Mesothelial cell of epicardium (in vitro differentiated cells): ENCODE measurements at regions not wholly inside any gene's neighbourhood (a gene's known extent, or its start where the extent isn't known, plus 50 kb on each side); places are given as distances from the start of the nearest gene placed in this dataset.

ENCODE experiments used
- DNase-seq, 2 experiments: peaks; one replicate each; pipeline ENCODE4 v3.0.0; 2021; ENCODE audit warnings: low spot score in 2 of 2; ENCODE audit not compliant: unreplicated experiment in 2 of 2
- H3K27ac Mint-ChIP-seq: 2 replicates; pipeline ENCODE4 v1.8.0; 2021; ENCODE audit warnings: mixed read lengths
- H3K27me3 Mint-ChIP-seq: 2 replicates; pipeline ENCODE4 v1.8.0; 2021; ENCODE audit warnings: low read depth, mixed read lengths
- H3K36me3 Mint-ChIP-seq: 2 replicates; pipeline ENCODE4 v1.8.0; 2021; ENCODE audit warnings: mixed read lengths
- H3K4me1 Mint-ChIP-seq: 2 replicates; pipeline ENCODE4 v1.8.0; 2021; ENCODE audit warnings: mixed read lengths
- H3K4me3 Mint-ChIP-seq: 2 replicates; pipeline ENCODE4 v1.8.0; 2021; ENCODE audit warnings: mild to moderate bottlenecking, moderate library complexity, mixed read lengths
- H3K9me3 Mint-ChIP-seq: 2 replicates; pipeline ENCODE4 v1.8.0; 2021; ENCODE audit warnings: mixed read lengths
- TF ChIP-seq, protein P1 (sequence below): fragments of 200-600 bp; sonication (generic); IDR thresholded peaks from one replicate; pipeline ENCODE4 v1.5.0; 2021; ENCODE audit warnings: antibody characterized with exemption; ENCODE audit not compliant: unreplicated experiment

DNA sequence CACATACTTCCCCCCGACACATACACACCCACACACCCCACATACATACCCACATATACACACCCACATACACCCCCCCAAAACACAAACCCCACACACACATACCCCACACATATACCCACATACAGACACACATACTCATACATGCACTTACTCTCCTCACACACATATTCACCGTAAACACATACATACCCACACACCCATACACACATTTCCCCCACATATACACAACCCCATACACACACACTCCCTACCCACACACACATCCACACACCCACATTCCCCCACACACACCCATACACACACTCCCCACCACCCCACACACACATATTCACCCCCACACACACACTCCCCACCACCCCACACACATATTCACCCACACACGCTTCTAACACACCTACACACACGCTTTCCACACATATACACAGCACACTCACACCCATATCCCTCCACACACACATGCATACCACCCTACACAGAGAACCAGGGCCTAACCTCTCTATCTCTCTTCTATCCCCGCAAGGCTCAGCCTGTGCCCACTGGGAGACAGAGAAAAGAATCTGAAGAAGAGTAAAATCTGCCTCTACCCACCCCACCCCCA, 182.4 kb upstream of the ETAA1 start:
- peaks cover 81% of the 10 kb centered on the region for H3K4me1 Mint-ChIP-seq
- peak overlapping the region; percentile 60 for H3K4me3 Mint-ChIP-seq
- DNase-seq = no peak
- H3K27ac Mint-ChIP-seq = peak overlapping the region; percentile 96
- TF ChIP-seq, protein P1, sequence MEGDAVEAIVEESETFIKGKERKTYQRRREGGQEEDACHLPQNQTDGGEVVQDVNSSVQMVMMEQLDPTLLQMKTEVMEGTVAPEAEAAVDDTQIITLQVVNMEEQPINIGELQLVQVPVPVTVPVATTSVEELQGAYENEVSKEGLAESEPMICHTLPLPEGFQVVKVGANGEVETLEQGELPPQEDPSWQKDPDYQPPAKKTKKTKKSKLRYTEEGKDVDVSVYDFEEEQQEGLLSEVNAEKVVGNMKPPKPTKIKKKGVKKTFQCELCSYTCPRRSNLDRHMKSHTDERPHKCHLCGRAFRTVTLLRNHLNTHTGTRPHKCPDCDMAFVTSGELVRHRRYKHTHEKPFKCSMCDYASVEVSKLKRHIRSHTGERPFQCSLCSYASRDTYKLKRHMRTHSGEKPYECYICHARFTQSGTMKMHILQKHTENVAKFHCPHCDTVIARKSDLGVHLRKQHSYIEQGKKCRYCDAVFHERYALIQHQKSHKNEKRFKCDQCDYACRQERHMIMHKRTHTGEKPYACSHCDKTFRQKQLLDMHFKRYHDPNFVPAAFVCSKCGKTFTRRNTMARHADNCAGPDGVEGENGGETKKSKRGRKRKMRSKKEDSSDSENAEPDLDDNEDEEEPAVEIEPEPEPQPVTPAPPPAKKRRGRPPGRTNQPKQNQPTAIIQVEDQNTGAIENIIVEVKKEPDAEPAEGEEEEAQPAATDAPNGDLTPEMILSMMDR = no peak
- H3K9me3 Mint-ChIP-seq = peaks cover 3% of the 10 kb centered on the region
- H3K36me3 Mint-ChIP-seq = peaks cover 4% of the 10 kb centered on the region
- H3K27me3 Mint-ChIP-seq = no peaks in the 10 kb centered on the region

DNA sequence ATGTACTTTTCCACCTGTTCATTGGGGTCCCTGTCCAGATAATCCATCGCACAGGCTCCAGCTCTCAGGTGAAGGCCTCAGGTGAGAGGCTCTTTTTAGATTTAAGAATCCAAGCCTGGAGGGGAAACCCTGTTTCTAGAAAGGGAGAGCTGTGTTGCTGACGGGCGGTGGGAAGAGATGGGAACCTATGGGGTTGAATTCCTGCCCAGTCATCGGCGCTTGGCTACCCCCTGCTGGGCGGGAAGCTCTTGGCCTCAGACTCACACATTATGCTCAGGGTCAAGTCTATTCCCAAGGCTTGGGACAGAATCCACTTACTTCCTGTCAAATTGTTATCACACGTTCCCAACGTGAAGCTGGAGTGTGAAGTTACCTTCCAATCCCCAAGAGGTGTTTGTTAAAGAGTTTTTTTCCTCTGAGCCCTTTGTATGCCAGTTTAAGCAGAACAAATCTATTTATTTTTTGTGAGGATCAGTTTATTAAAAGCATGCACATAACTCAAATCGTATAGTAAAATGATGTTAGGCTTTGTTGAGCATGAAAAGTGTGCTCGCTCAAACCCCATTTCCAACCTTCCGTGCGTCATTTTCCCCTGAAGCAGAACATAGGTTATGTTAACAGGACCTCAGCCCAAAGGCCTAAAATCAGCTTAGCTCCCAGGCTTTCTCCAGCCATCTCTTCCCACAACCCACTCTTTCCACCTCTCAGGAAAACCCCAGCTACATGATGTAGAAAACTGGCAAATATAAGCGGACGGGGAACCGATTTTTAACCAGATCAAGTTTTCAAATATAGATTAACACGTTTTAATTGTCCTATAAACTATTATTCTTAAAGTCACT, 181.7 kb upstream of the ETAA1 start:
- Mint-ChIP-seq H3K4me1 (peaks cover 82% of the 10 kb centered on the region), H3K9me3 (peaks cover 3% of the 10 kb centered on the region), H3K27ac (peak overlapping the region; percentile 96), H3K4me3 (peak overlapping the region; percentile 60), H3K36me3 (peaks cover 4% of the 10 kb centered on the region), H3K27me3 (no peaks in the 10 kb centered on the region)
- peak; percentile 66 to 79 for DNase-seq
- TF ChIP-seq, protein P1 = peak; percentile 55

DNA sequence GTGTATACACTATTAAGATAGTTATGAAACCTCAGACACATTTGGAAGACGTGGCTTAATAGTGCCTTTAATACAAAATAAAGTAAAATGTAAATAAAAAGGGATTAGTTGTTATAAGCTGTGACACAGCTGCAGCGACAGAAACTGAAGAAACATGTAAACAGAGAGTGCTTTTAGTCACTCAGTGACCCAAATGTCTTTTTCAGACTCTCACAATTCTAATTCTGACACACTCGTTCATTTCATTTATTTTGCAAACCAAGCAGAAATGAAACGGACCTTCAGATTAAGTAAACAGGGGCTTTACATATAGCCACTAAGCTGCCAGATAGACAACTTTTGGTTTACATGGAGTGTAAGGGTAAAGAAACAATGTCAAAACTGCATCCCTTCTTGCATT, 181.0 kb upstream of the ETAA1 start:
- no peak for DNase-seq
- H3K4me1 Mint-ChIP-seq = peaks cover 83% of the 10 kb centered on the region
- H3K9me3 Mint-ChIP-seq = peaks cover 3% of the 10 kb centered on the region
- H3K27ac Mint-ChIP-seq = peak overlapping the region; percentile 96
- no peaks in the 10 kb centered on the region for H3K27me3 Mint-ChIP-seq
- H3K4me3 Mint-ChIP-seq = no peak overlapping the region
- peaks cover 4% of the 10 kb centered on the region for H3K36me3 Mint-ChIP-seq
- TF ChIP-seq, protein P1 = no peak

- peaks cover 82% of the 10 kb centered on the region for H3K4me1 Mint-ChIP-seq
- H3K36me3 Mint-ChIP-seq = peaks cover 4% of the 10 kb centered on the region
- H3K27me3 Mint-ChIP-seq = no peaks in the 10 kb centered on the region
- no peak overlapping the region for H3K4me3 Mint-ChIP-seq
- H3K27ac Mint-ChIP-seq = peak overlapping the region; percentile 76
- TF ChIP-seq, protein P1 = no peak
- H3K9me3 Mint-ChIP-seq = peaks cover 3% of the 10 kb centered on the region
- no peak for DNase-seq
Observed at GRCh38 chr2:67216881-67217280, 180.3 kb upstream of the ETAA1 start.

DNA sequence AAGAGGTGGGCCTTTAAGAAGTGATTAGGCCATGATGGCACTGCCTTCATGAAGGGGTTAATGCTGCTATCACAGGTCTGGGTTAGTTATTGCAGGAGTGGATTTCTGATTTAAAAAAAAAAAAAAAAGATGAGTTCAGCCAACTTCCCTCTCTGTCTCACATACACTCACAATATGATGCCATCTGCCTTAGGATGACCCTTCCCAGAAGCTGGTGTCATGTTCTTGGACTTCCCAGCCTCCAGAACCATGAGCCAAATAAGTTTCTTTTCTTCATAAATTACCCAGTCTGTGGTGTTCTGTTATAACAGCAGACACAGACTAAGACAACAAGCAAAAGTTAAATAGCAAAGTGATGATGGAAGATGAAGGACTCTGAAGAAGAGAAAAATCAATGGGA, 179.7 kb upstream of the ETAA1 start:
- TF ChIP-seq, protein P1 = no peak
- H3K27ac Mint-ChIP-seq = peak overlapping the region; percentile 57
- H3K4me1 Mint-ChIP-seq = peaks cover 80% of the 10 kb centered on the region
- no peak for DNase-seq
- H3K4me3 Mint-ChIP-seq = no peak overlapping the region
- H3K36me3 Mint-ChIP-seq = peaks cover 4% of the 10 kb centered on the region
- no peaks in the 10 kb centered on the region for H3K27me3 Mint-ChIP-seq
- H3K9me3 Mint-ChIP-seq = peaks cover 3% of the 10 kb centered on the region
